Vagina (tissue), 2 donors: ENCODE measurements at regions not wholly inside any gene's neighbourhood (a gene's known extent, or its start where the extent isn't known, plus 50 kb on each side); places are given as distances from the start of the nearest gene placed in this dataset.

Experiments used
- DNase-seq, 2 donors: peaks; one replicate each; pipeline ENCODE4 v3.0.0-alpha.2; 2017; ENCODE audit errors: extremely low spot score in 2 of 2
- H3K27ac ChIP-seq: fragments of 200-600 bp; sonication (generic); one replicate; pipeline ENCODE4 v1.5.1; 2019
- H3K27me3 ChIP-seq: fragments of 200-600 bp; sonication (generic); one replicate; pipeline ENCODE4 v1.5.1; 2019
- H3K36me3 ChIP-seq, 2 donors: fragments of 200-600 bp; sonication (generic); one replicate each; pipeline ENCODE4 v1.5.1; 2017 to 2019
- H3K4me1 ChIP-seq: fragments of 200-600 bp; sonication (generic); one replicate; pipeline ENCODE4 v1.5.1; 2019
- H3K4me3 ChIP-seq, 2 donors: fragments of 200-600 bp; sonication (generic); 1 replicate in 1 of 2; 2 replicates in 1 of 2; pipeline ENCODE4 v1.5.1; 2016 to 2019
- H3K9me3 ChIP-seq: fragments of 200-600 bp; sonication (generic); one replicate; pipeline ENCODE4 v1.5.1; 2019
- CTCF ChIP-seq, 3 experiments: fragments of 450-650 bp in 2 of 3; fragments of 200-600 bp in 1 of 3; sonication (generic) in 1 of 3; IDR thresholded peaks; one replicate each; pipeline ENCODE4 v1.5.1; 2017 to 2019; ENCODE audit warnings: antibody characterized with exemption in 3 of 3, mild to moderate bottlenecking in 2 of 3, moderate library complexity in 2 of 3
- POLR2A ChIP-seq, 2 donors: fragments of 450-650 bp; IDR thresholded peaks; one replicate each; pipeline ENCODE4 v1.6.1; 2017; ENCODE audit warnings: antibody characterized with exemption in 2 of 2, mild to moderate bottlenecking in 2 of 2, moderate library complexity in 2 of 2
- POLR2AphosphoS5 ChIP-seq, 2 donors: sonication (generic); formaldehyde crosslinking; IDR thresholded peaks; one replicate each; pipeline ENCODE4 v1.9.0; 2017; ENCODE audit warnings: antibody characterized with exemption in 2 of 2, mild to moderate bottlenecking in 2 of 2, low read depth in 1 of 2; ENCODE audit not compliant: insufficient read depth in 1 of 2
- intact Hi-C: fragments of 100-400 bp; cut with DNase I; formaldehyde crosslinking; loops from one replicate; pipeline ENCODE4 v1.15.1; 2023

- no peaks in the 10 kb centered on the region for H3K9me3 ChIP-seq
- no peaks in the 10 kb centered on the region for H3K36me3 ChIP-seq
- no peaks in the 10 kb centered on the region for H3K4me1 ChIP-seq
- TF ChIP-seq POLR2A (IDR thresholded peaks at IDR 0.05) = no peak
- no peak overlapping the region for H3K27ac ChIP-seq
- no peaks in the 10 kb centered on the region for H3K27me3 ChIP-seq
- intact Hi-C loops = no loop called here
- DNase-seq = no peak
- no peak overlapping the region for H3K4me3 ChIP-seq
These were observed 93.8 kb upstream of the MTPN start for GRCh38 chr7:136070736-136071505.

GRCh38 chr7:136069840-136070529 lies 92.8 kb upstream of the MTPN start:
- intact Hi-C loops = no loop called here
- Histone ChIP-seq H3K9me3 (no peaks in the 10 kb centered on the region), H3K4me1 (no peaks in the 10 kb centered on the region), H3K27me3 (no peaks in the 10 kb centered on the region), H3K36me3 (no peaks in the 10 kb centered on the region), H3K4me3 (no peak overlapping the region), H3K27ac (no peak overlapping the region)
- no peak for DNase-seq
- TF ChIP-seq POLR2A (IDR thresholded peaks at IDR 0.05) (no peak), POLR2AphosphoS5 (IDR thresholded peaks at IDR 0.05; ENCODE audit: insufficient read depth in 1 of 2, low read depth in 1 of 2) (no peak), CTCF (IDR thresholded peaks at IDR 0.05) (no peak)

GRCh38 chr7:136067277-136067676 lies 90.1 kb upstream of the MTPN start:
- Histone ChIP-seq H3K4me1 (no peaks in the 10 kb centered on the region), H3K27ac (no peak overlapping the region), H3K36me3 (no peaks in the 10 kb centered on the region), H3K27me3 (no peaks in the 10 kb centered on the region), H3K4me3 (no peak overlapping the region), H3K9me3 (no peaks in the 10 kb centered on the region)
- TF ChIP-seq POLR2A (IDR thresholded peaks at IDR 0.05) (no peak), CTCF (IDR thresholded peaks at IDR 0.05) (no peak), POLR2AphosphoS5 (IDR thresholded peaks at IDR 0.05; ENCODE audit: insufficient read depth in 1 of 2, low read depth in 1 of 2) (no peak)
- intact Hi-C loops = no loop called here
- no peak for DNase-seq

- no peak for TF ChIP-seq CTCF (IDR thresholded peaks at IDR 0.05)
- Histone ChIP-seq H3K4me1 (no peaks in the 10 kb centered on the region), H3K27ac (no peak overlapping the region), H3K4me3 (no peak overlapping the region), H3K27me3 (no peaks in the 10 kb centered on the region), H3K9me3 (no peaks in the 10 kb centered on the region), H3K36me3 (no peaks in the 10 kb centered on the region)
- DNase-seq = no peak
- intact Hi-C loops = no loop called here
These were observed 89.4 kb upstream of the MTPN start for GRCh38 chr7:136066304-136067143.

- Histone ChIP-seq H3K36me3 (no peaks in the 10 kb centered on the region), H3K9me3 (no peaks in the 10 kb centered on the region), H3K4me3 (no peak overlapping the region), H3K27ac (no peak overlapping the region), H3K4me1 (no peaks in the 10 kb centered on the region), H3K27me3 (no peaks in the 10 kb centered on the region)
- no peak for TF ChIP-seq CTCF (IDR thresholded peaks at IDR 0.05)
- TF ChIP-seq POLR2AphosphoS5 (IDR thresholded peaks at IDR 0.05; ENCODE audit: insufficient read depth in 1 of 2, low read depth in 1 of 2) = no peak
- TF ChIP-seq POLR2A (IDR thresholded peaks at IDR 0.05) = no peak
- intact Hi-C loops = no loop called here
- DNase-seq = no peak
These were observed 87.6 kb upstream of the MTPN start for GRCh38 chr7:136064627-136065237.
